Mucosa of descending colon (tissue), 3 donors: ENCODE measurements at regions not wholly inside any gene's neighbourhood (a gene's known extent, or its start where the extent isn't known, plus 50 kb on each side); places are given as distances from the start of the nearest gene placed in this dataset.
"Not testable (repeated sequence)": the region's sequence is repeated elsewhere in the genome, so short reads cannot be mapped to it uniquely, and the experiment has no call there.

Source experiments
- ATAC-seq: fragments of 200-7000 bp; cut with Tn5 transposase; one replicate; pipeline ENCODE4 v1.9.1; 2020; ENCODE audit warnings: mild to moderate bottlenecking, moderate library complexity
- DNase-seq, 3 donors: peaks; one replicate each; pipeline ENCODE4 v3.0.0-alpha.2; 2020
- H3K36me3 ChIP-seq: fragments of 200-600 bp; one replicate; pipeline ENCODE4 v1.8.0; 2021; ENCODE audit warnings: low read depth, mild to moderate bottlenecking
- H3K4me1 ChIP-seq: fragments of 200-600 bp; one replicate; pipeline ENCODE4 v1.8.0; 2021; ENCODE audit warnings: low read depth, mild to moderate bottlenecking
- H3K4me3 ChIP-seq: fragments of 200-600 bp; one replicate; pipeline ENCODE4 v1.8.0; 2021; ENCODE audit warnings: mild to moderate bottlenecking
- H3K9me3 ChIP-seq: fragments of 200-600 bp; one replicate; pipeline ENCODE4 v1.8.0; 2021; ENCODE audit warnings: mild to moderate bottlenecking
- CTCF ChIP-seq: fragments of 200-600 bp; IDR thresholded peaks from one replicate; pipeline ENCODE4 v1.8.0; 2022; ENCODE audit warnings: antibody characterized with exemption, mild to moderate bottlenecking
- intact Hi-C, 2 donors: fragments of 100-400 bp; cut with DNase I in 1 of 2; cut with micrococcal nuclease in 1 of 2; formaldehyde crosslinking; loops; one replicate each; pipeline versions ENCODE4 v1.11.0 to v1.11.1; 2022; cut with DNase I, micrococcal nuclease
- donor health status: DM: no; HTN: no; CAD: no; lungs with moderate emphysema.
- donor health status: DM: no; HTN: no; CAD: no.
- donor health status: DM: no; HTN: yes; CAD: no.

DNA sequence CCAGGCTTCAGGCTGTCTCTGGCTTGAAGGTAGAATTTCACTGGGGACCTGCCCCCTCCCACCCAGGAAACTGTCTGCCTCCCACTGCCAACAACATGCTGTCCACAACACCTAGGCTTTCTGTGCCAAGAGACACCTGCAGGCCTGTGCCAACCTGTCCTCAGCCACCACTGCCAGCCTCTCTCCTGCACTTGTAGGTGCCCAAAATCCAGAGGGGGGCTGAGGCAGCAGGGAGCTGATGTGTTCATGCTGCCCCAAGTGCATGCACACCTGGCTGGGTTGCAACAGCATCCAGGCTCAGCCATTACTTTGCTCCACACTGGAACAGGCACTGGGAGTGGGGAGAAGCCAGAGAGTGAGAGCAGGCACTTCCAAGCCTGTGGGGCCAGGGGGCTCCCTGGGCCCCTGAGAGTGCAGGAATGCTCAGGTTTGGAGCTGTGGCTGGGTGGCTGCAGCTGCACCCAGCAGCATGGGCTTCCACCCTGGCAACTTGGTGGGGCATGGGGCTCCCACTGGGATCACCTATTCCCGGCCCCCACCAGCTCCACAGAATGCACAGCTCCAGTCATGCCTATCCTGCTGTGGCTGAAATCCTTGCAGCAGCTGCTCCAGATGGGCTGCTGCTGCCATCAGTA lies 218.1 kb upstream of the OBI1 start:
- ATAC-seq: no peak

GRCh38 chr13:78875792-78876580 lies 217.0 kb upstream of the OBI1 start:
- no peak for TF ChIP-seq CTCF
- DNase-seq: peak in 2 of 3 donors; percentile 3 to 43
- Histone ChIP-seq H3K9me3 (no peaks in the 10 kb centered on the region), H3K36me3 (no peaks in the 10 kb centered on the region), H3K4me3 (no peak overlapping the region), H3K4me1 (no peaks in the 10 kb centered on the region)
- intact Hi-C loops: no loop called here
- ATAC-seq: peak; percentile 32

More for the DNA sequence above, 218.1 kb upstream of the OBI1 start:
- intact Hi-C loops: no loop called here
- TF ChIP-seq CTCF: no peak
- Histone ChIP-seq H3K9me3 (no peaks in the 10 kb centered on the region), H3K36me3 (no peaks in the 10 kb centered on the region), H3K4me1 (no peaks in the 10 kb centered on the region), H3K4me3 (no peak overlapping the region)
- DNase-seq: peak in 1 of 3 donors; percentile 29

- Histone ChIP-seq H3K36me3 (no peaks in the 10 kb centered on the region), H3K4me3 (no peak overlapping the region), H3K4me1 (no peaks in the 10 kb centered on the region), H3K9me3 (no peaks in the 10 kb centered on the region)
- intact Hi-C loops: no loop called here
- no peak for TF ChIP-seq CTCF
- ATAC-seq: no peak
- DNase-seq: no peak
These were observed 210.0 kb upstream of the OBI1 start for GRCh38 chr13:78868991-78869390.

- DNase-seq (no peak), ATAC-seq (no peak)
- H3K4me1 ChIP-seq: no peaks in the 10 kb centered on the region
- intact Hi-C loops: no loop called here
- H3K36me3 ChIP-seq: no peaks in the 10 kb centered on the region
- H3K9me3 ChIP-seq: no peaks in the 10 kb centered on the region
- no peak overlapping the region for H3K4me3 ChIP-seq
- TF ChIP-seq CTCF: no peak
These were observed 208.7 kb upstream of the OBI1 start for GRCh38 chr13:78867655-78868054.

- H3K36me3 ChIP-seq, H3K4me1 ChIP-seq, intact Hi-C loops, H3K4me3 ChIP-seq, H3K9me3 ChIP-seq, DNase-seq, ATAC-seq: not testable (repeated sequence)
These were observed 207.1 kb upstream of the OBI1 start for GRCh38 chr13:78866076-78866475.

GRCh38 chr13:78862446-78862845 lies 203.5 kb upstream of the OBI1 start:
- intact Hi-C loops: no loop called here
- DNase-seq (no peak), ATAC-seq (no peak)
- TF ChIP-seq CTCF: no peak
- H3K9me3 ChIP-seq: no peaks in the 10 kb centered on the region
- H3K4me1 ChIP-seq: no peaks in the 10 kb centered on the region
- H3K36me3 ChIP-seq: no peaks in the 10 kb centered on the region
- no peak overlapping the region for H3K4me3 ChIP-seq
